CD4-positive, alpha-beta T cell (primary cell): ENCODE measurements at regions not wholly inside any gene's neighbourhood (a gene's known extent, or its start where the extent isn't known, plus 50 kb on each side); places are given as distances from the start of the nearest gene placed in this dataset.

Experiments
- ATAC-seq: fragments of 200-7000 bp; cut with Tn5 transposase; one replicate; pipeline ENCODE4 v1.10.0; 2022; ENCODE audit warnings: mild to moderate bottlenecking; ENCODE audit not compliant: poor library complexity
- CTCF ChIA-PET: fragments of 350-600 bp; sonication (Branson Sonifier 250); formaldehyde crosslinking; loops from one replicate; lab custom pipeline; 2021; ENCODE audit warnings: antibody characterized with exemption, inconsistent platforms; lab: Charles Lee
- POLR2A ChIA-PET: fragments of 350-600 bp; sonication (Branson Sonifier 250); formaldehyde crosslinking; loops from one replicate; lab custom pipeline; 2021; ENCODE audit warnings: antibody characterized with exemption, inconsistent platforms; lab: Charles Lee
- DNase-seq, 14 experiments: peaks; one replicate each; pipeline ENCODE4 v3.0.0-alpha.2; 2013 to 2020; ENCODE audit warnings: mixed read lengths in 2 of 14
- H3K27ac ChIP-seq, 2 donors: one replicate each; pipeline versions ENCODE4 v1.5.1 to v1.7.0; 2013; ENCODE audit warnings: low read length in 2 of 2, low read depth in 1 of 2, mild to moderate bottlenecking in 1 of 2
- H3K27me3 ChIP-seq, 2 experiments: 1 replicate in 1 of 2; 2 replicates in 1 of 2; pipeline versions ENCODE4 v1.6.1 to v1.7.0; 2013; ENCODE audit warnings: low read length in 2 of 2, control low read depth in 1 of 2, mild to moderate bottlenecking in 1 of 2, moderate library complexity in 1 of 2; ENCODE audit not compliant: insufficient read depth in 2 of 2, control insufficient read depth in 1 of 2
- H3K36me3 ChIP-seq: one replicate; pipeline ENCODE4 v1.6.1; 2013; ENCODE audit warnings: low read length, control low read depth; ENCODE audit not compliant: insufficient read depth
- H3K4me1 ChIP-seq: one replicate; pipeline ENCODE4 v1.6.1; 2013; ENCODE audit warnings: low read length, control low read depth; ENCODE audit not compliant: insufficient read depth
- H3K4me3 ChIP-seq: one replicate; pipeline ENCODE4 v1.5.1; 2013; ENCODE audit warnings: mild to moderate bottlenecking, low read length, moderate library complexity
- H3K9me3 ChIP-seq, 2 experiments: 1 replicate in 1 of 2; 2 replicates in 1 of 2; pipeline versions ENCODE4 v1.6.1 to v1.7.0; 2013; ENCODE audit warnings: low read length in 2 of 2, mild to moderate bottlenecking in 2 of 2, control low read depth in 1 of 2, moderate library complexity in 1 of 2; ENCODE audit not compliant: control insufficient read depth in 1 of 2, insufficient read depth in 1 of 2
- H3K27ac Mint-ChIP-seq: one replicate; pipeline ENCODE4 v1.8.0; 2020; ENCODE audit warnings: mixed read lengths
- H3K27me3 Mint-ChIP-seq: one replicate; pipeline ENCODE4 v1.8.0; 2021; ENCODE audit warnings: mixed read lengths
- H3K36me3 Mint-ChIP-seq: one replicate; pipeline ENCODE4 v1.8.0; 2021; ENCODE audit warnings: low read depth, mixed read lengths
- H3K4me1 Mint-ChIP-seq: one replicate; pipeline ENCODE4 v1.8.0; 2021; ENCODE audit warnings: low read depth, mixed read lengths
- H3K4me3 Mint-ChIP-seq: one replicate; pipeline ENCODE4 v1.8.0; 2020; ENCODE audit warnings: mild to moderate bottlenecking, mixed read lengths
- H3K9me3 Mint-ChIP-seq: one replicate; pipeline ENCODE4 v1.8.0; 2020; ENCODE audit warnings: mixed read lengths
- CTCF ChIP-seq: fragments of 200-600 bp; IDR thresholded peaks from one replicate; pipeline ENCODE4 v1.8.0; 2022; ENCODE audit warnings: antibody characterized with exemption, mild to moderate bottlenecking
- intact Hi-C, 2 experiments: fragments of 100-400 bp; cut with DNase I in 1 of 2; cut with micrococcal nuclease in 1 of 2; formaldehyde crosslinking; loops; one replicate each; pipeline versions ENCODE4 v1.15.1 to v1.9.0; 2023 to 2025; cut with DNase I, micrococcal nuclease

- H3K4me1 ChIP-seq = no peaks in the 10 kb centered on the region
- no peaks in the 10 kb centered on the region for H3K27me3 ChIP-seq
- Mint-ChIP-seq H3K4me1 (no peaks in the 10 kb centered on the region), H3K4me3 (no peak overlapping the region), H3K27me3 (no peaks in the 10 kb centered on the region), H3K36me3 (no peaks in the 10 kb centered on the region), H3K9me3 (peaks cover 15% of the 10 kb centered on the region), H3K27ac (no peak overlapping the region)
- H3K27ac ChIP-seq = no peak overlapping the region
- no peak for ATAC-seq
- no peak for TF ChIP-seq CTCF
- CTCF ChIA-PET = no interaction called here
- POLR2A ChIA-PET = no interaction called here
- peaks cover 0 to 8% of the 10 kb centered on the region in 2 experiments for H3K9me3 ChIP-seq
- no peaks in the 10 kb centered on the region for H3K36me3 ChIP-seq
- DNase-seq = no peak
- intact Hi-C loops = no loop called here
- no peak overlapping the region for H3K4me3 ChIP-seq
These were observed 527.6 kb upstream of the ANKRD30A start for GRCh38 chr10:36597756-36598320.

- Mint-ChIP-seq H3K27ac (no peak overlapping the region), H3K36me3 (no peaks in the 10 kb centered on the region), H3K4me1 (no peaks in the 10 kb centered on the region), H3K9me3 (peaks cover 16% of the 10 kb centered on the region), H3K27me3 (no peaks in the 10 kb centered on the region), H3K4me3 (no peak overlapping the region)
- H3K27ac ChIP-seq = no peak overlapping the region
- H3K9me3 ChIP-seq = peaks cover 0 to 9% of the 10 kb centered on the region in 2 experiments
- intact Hi-C loops = no loop called here
- no peak for TF ChIP-seq CTCF
- no peak for DNase-seq
- H3K36me3 ChIP-seq = no peaks in the 10 kb centered on the region
- H3K4me1 ChIP-seq = no peaks in the 10 kb centered on the region
- H3K4me3 ChIP-seq = no peak overlapping the region
- no peaks in the 10 kb centered on the region for H3K27me3 ChIP-seq
- CTCF ChIA-PET = no interaction called here
- no peak for ATAC-seq
- POLR2A ChIA-PET = no interaction called here
These were observed 532.4 kb upstream of the ANKRD30A start for GRCh38 chr10:36592964-36593363.

- no peak overlapping the region for H3K27ac ChIP-seq
- peaks cover 15% of the 10 kb centered on the region for H3K9me3 Mint-ChIP-seq
- intact Hi-C loops = no loop called here
- no peak for TF ChIP-seq CTCF
- no peaks in the 10 kb centered on the region for H3K4me1 Mint-ChIP-seq
- no peaks in the 10 kb centered on the region for H3K27me3 Mint-ChIP-seq
- no peaks in the 10 kb centered on the region for H3K36me3 Mint-ChIP-seq
- no peaks in the 10 kb centered on the region for H3K36me3 ChIP-seq
- peaks cover 0 to 20% of the 10 kb centered on the region in 2 experiments for H3K9me3 ChIP-seq
- DNase-seq (no peak), ATAC-seq (no peak)
- no peak overlapping the region for H3K4me3 Mint-ChIP-seq
- no peak overlapping the region for H3K27ac Mint-ChIP-seq
- H3K4me1 ChIP-seq = no peaks in the 10 kb centered on the region
- POLR2A ChIA-PET = no interaction called here
- H3K4me3 ChIP-seq = no peak overlapping the region
- H3K27me3 ChIP-seq = no peaks in the 10 kb centered on the region
- CTCF ChIA-PET = no interaction called here
These were observed 534.0 kb upstream of the ANKRD30A start for GRCh38 chr10:36591436-36591835.
